ENCODE measurements at regions not wholly inside any gene's neighbourhood (a gene's known extent, or its start where the extent isn't known, plus 50 kb on each side); places are given as distances from the start of the nearest gene placed in this dataset.
A peak's percentile ranks its signal among the peaks of the same experiment; 100 is the strongest.
"Not testable (repeated sequence)": the region's sequence is repeated elsewhere in the genome, so short reads cannot be mapped to it uniquely, and the experiment has no call there.

GRCh38 chr18:57881818-57882413, 78.8 kb upstream of the ATP8B1 start:
- WGBS, result 40% methylated on average over 10 of the region's 10 CpGs
- ATAC-seq (peak; percentile 88 to 94), DNase-seq (peak; percentile 42 to 71 (median 65))
- H3K4me1 ChIP-seq (ENCODE audit: control insufficient read depth, insufficient read depth, low read length), result no peaks in the 10 kb centered on the region
- no peaks in the 10 kb centered on the region for H3K27me3 ChIP-seq (ENCODE audit: control insufficient read depth, insufficient read depth)
- no peaks in the 10 kb centered on the region for H3K9me3 ChIP-seq (ENCODE audit: control insufficient read depth, low read length)
- no peak overlapping the region for H3K27ac ChIP-seq (ENCODE audit: low read length)
- intact Hi-C loops (cut with DNase I), result loop anchor here (5.0 to 10.0 kb wide), 2 partner anchors 153 to 240 kb away; no protein-coding TSS in a partner anchor
- no peak overlapping the region for H3K4me3 ChIP-seq (ENCODE audit: low read length)

DNA sequence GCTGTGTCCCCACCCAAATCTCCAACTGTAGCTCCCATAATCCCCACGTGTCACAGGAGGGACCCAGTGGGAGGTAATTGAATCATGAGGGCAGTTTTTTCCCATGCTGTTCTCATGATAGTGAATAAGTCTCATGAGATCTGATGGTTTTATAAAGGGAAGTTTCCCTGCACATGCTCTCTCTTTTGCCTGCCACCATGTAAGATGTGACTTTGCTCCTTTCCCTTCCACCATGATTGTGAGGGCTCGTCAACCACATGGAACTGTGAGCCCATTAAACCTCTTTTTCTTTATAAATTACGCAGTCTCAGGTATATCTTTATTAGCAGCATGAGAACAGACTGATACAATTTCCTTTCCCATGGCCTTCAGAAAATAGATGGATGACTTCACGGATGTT, 76.8 kb upstream of the ATP8B1 start:
- not testable (repeated sequence) for H3K4me1 ChIP-seq (ENCODE audit: control insufficient read depth, insufficient read depth, low read length); ATAC-seq; H3K4me3 ChIP-seq (ENCODE audit: low read length); H3K27ac ChIP-seq (ENCODE audit: low read length); DNase-seq; H3K9me3 ChIP-seq (ENCODE audit: control insufficient read depth, low read length); H3K27me3 ChIP-seq (ENCODE audit: control insufficient read depth, insufficient read depth)
- intact Hi-C loops (cut with DNase I), result loop anchor here (5.0 to 10.0 kb wide), 3 partner anchors 155 to 245 kb away; no protein-coding TSS in a partner anchor
- WGBS, result 92% methylated on average over 4 of the region's 4 CpGs

DNA sequence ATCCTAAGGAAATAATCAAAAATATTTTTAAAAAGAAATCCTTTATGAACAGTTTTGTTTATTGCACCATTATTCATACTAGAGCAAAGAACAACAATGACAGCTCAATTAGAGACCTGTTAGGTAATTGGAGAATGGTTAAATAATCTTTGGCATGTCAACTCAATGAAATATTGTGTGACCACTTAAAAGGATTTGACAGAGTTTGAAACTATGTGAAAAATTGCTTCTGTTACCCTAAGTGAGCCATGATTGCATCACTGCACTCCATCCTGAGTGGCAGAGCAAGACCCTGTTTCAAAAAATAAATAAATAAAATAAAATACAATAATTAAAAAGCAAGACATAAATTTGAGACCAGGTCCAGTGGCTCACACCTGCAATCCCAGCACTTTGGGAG, 66.1 kb upstream of the ATP8B1 start:
- intact Hi-C loops (cut with DNase I), result no loop called here
- no peaks in the 10 kb centered on the region for H3K9me3 ChIP-seq (ENCODE audit: control insufficient read depth, low read length)
- ATAC-seq (no peak), DNase-seq (no peak)
- no peaks in the 10 kb centered on the region for H3K27me3 ChIP-seq (ENCODE audit: control insufficient read depth, insufficient read depth)
- no peak overlapping the region for H3K4me3 ChIP-seq (ENCODE audit: low read length)
- H3K27ac ChIP-seq (ENCODE audit: low read length), result no peak overlapping the region
- no peaks in the 10 kb centered on the region for H3K4me1 ChIP-seq (ENCODE audit: control insufficient read depth, insufficient read depth, low read length)

DNA sequence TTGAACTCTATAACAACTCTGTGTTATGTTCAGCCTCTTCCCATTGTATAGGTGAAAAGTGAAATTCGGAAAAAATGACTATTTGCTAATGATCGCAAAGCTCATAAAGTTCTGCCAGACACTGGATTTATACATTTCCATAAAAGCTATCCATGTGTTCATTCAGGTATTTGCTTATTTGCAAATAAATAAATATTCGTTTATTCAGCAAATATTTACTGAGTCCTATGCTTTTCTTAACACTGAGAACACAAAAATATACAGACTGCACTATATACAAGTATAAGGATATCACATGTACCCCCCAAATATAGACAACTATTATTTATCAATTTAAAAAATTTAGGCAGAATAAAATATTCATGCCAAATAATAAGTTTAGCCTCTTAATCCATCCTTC, 63.2 kb upstream of the ATP8B1 start:
- intact Hi-C loops (cut with DNase I), result no loop called here
- ATAC-seq, result no peak
- Histone ChIP-seq H3K9me3 (ENCODE audit: control insufficient read depth, low read length) (no peaks in the 10 kb centered on the region), H3K4me3 (ENCODE audit: low read length) (no peak overlapping the region), H3K27ac (ENCODE audit: low read length) (no peak overlapping the region), H3K4me1 (ENCODE audit: control insufficient read depth, insufficient read depth, low read length) (no peaks in the 10 kb centered on the region), H3K27me3 (ENCODE audit: control insufficient read depth, insufficient read depth) (no peaks in the 10 kb centered on the region)
- WGBS, result 76% methylated on average over 3 of the region's 3 CpGs
- no peak for DNase-seq

GRCh38 chr18:57864615-57865121, 61.6 kb upstream of the ATP8B1 start:
- no peak for ATAC-seq

DNA sequence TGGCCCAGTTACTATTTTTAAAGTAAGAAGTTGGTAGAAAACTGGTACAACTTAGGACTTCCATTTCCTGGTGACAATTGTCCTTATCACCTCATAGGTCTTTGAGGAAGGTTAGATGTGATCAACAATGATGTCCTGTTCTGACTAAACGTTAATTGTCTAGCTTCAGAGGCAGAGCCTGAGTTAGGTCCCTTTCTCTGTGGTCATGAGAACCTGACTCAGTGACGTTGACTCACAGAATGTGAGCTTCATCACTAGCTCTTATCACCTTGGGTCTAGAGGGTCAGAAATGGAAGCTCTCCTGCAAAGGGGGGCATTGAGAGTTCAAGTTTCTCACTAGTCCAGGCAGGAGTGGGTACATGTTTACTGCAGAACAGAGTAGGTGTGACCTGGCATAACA, 60.6 kb upstream of the ATP8B1 start:
- WGBS, result 76% methylated on average over 2 of the region's 2 CpGs
- Histone ChIP-seq H3K4me3 (ENCODE audit: low read length) (no peak overlapping the region), H3K9me3 (ENCODE audit: control insufficient read depth, low read length) (no peaks in the 10 kb centered on the region), H3K27ac (ENCODE audit: low read length) (no peak overlapping the region), H3K4me1 (ENCODE audit: control insufficient read depth, insufficient read depth, low read length) (no peaks in the 10 kb centered on the region), H3K27me3 (ENCODE audit: control insufficient read depth, insufficient read depth) (no peaks in the 10 kb centered on the region)
- ATAC-seq, result no peak
- intact Hi-C loops (cut with DNase I), result no loop called here
- DNase-seq, result no peak

More at GRCh38 chr18:57864615-57865121, 61.6 kb upstream of the ATP8B1 start:
- Histone ChIP-seq H3K4me3 (ENCODE audit: low read length) (no peak overlapping the region), H3K27ac (ENCODE audit: low read length) (no peak overlapping the region), H3K27me3 (ENCODE audit: control insufficient read depth, insufficient read depth) (no peaks in the 10 kb centered on the region), H3K4me1 (ENCODE audit: control insufficient read depth, insufficient read depth, low read length) (no peaks in the 10 kb centered on the region), H3K9me3 (ENCODE audit: control insufficient read depth, low read length) (no peaks in the 10 kb centered on the region)
- 91% methylated on average over 4 of the region's 4 CpGs for WGBS
- intact Hi-C loops (cut with DNase I), result no loop called here
- no peak for DNase-seq

GRCh38 chr18:57859314-57859713, 56.2 kb upstream of the ATP8B1 start:
- Histone ChIP-seq H3K9me3 (ENCODE audit: control insufficient read depth, low read length) (no peaks in the 10 kb centered on the region), H3K4me3 (ENCODE audit: low read length) (no peak overlapping the region), H3K4me1 (ENCODE audit: control insufficient read depth, insufficient read depth, low read length) (no peaks in the 10 kb centered on the region), H3K27ac (ENCODE audit: low read length) (no peak overlapping the region), H3K27me3 (ENCODE audit: control insufficient read depth, insufficient read depth) (no peaks in the 10 kb centered on the region)
- ATAC-seq (peak in 1 of 2 donors; percentile 36), DNase-seq (no peak)
- intact Hi-C loops (cut with DNase I), result no loop called here

- H3K4me3 ChIP-seq (ENCODE audit: low read length), result no peak overlapping the region
- DNase-seq, result no peak
- intact Hi-C loops (cut with DNase I), result no loop called here
- WGBS, result 83% methylated on average over 9 of the region's 9 CpGs
- no peaks in the 10 kb centered on the region for H3K4me1 ChIP-seq (ENCODE audit: control insufficient read depth, insufficient read depth, low read length)
- no peaks in the 10 kb centered on the region for H3K27me3 ChIP-seq (ENCODE audit: control insufficient read depth, insufficient read depth)
- H3K27ac ChIP-seq (ENCODE audit: low read length), result no peak overlapping the region
- ATAC-seq, result no peak
- H3K9me3 ChIP-seq (ENCODE audit: control insufficient read depth, low read length), result no peaks in the 10 kb centered on the region
These were observed 53.6 kb upstream of the ATP8B1 start for GRCh38 chr18:57856557-57857280.

GRCh38 chr18:57856128-57856527, 53.0 kb upstream of the ATP8B1 start:
- ATAC-seq (no peak), DNase-seq (no peak)
- Histone ChIP-seq H3K4me1 (ENCODE audit: control insufficient read depth, insufficient read depth, low read length) (no peaks in the 10 kb centered on the region), H3K27me3 (ENCODE audit: control insufficient read depth, insufficient read depth) (no peaks in the 10 kb centered on the region), H3K4me3 (ENCODE audit: low read length) (no peak overlapping the region), H3K9me3 (ENCODE audit: control insufficient read depth, low read length) (no peaks in the 10 kb centered on the region), H3K27ac (ENCODE audit: low read length) (no peak overlapping the region)
- intact Hi-C loops (cut with DNase I), result no loop called here
- 91% methylated on average over 3 of the region's 3 CpGs for WGBS

DNA sequence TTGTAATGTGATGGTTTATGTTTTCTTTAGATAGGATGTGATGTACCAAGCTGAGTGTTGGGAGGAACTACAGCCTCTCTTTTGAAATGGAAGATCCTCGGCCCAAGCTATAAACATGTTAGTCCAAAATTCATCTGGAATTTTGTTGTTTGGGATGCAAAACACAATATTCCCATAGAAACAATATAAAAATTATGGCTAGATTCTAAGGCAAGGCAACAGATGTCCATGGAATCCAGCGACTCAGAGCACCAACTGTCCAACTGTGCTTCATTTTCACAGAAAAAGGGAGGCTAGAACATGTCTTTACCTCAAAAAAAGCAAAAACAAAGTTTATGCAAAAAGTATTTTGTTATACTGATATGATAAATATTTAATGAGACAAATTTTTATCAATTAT, 52.4 kb upstream of the ATP8B1 start:
- ATAC-seq, result no peak
- H3K27ac ChIP-seq (ENCODE audit: low read length), result no peak overlapping the region
- no peaks in the 10 kb centered on the region for H3K4me1 ChIP-seq (ENCODE audit: control insufficient read depth, insufficient read depth, low read length)
- DNase-seq, result no peak
- intact Hi-C loops (cut with DNase I), result no loop called here
- no peak overlapping the region for H3K4me3 ChIP-seq (ENCODE audit: low read length)
- no peaks in the 10 kb centered on the region for H3K27me3 ChIP-seq (ENCODE audit: control insufficient read depth, insufficient read depth)
- no peaks in the 10 kb centered on the region for H3K9me3 ChIP-seq (ENCODE audit: control insufficient read depth, low read length)
- 77% methylated on average over 2 of the region's 2 CpGs for WGBS

DNA sequence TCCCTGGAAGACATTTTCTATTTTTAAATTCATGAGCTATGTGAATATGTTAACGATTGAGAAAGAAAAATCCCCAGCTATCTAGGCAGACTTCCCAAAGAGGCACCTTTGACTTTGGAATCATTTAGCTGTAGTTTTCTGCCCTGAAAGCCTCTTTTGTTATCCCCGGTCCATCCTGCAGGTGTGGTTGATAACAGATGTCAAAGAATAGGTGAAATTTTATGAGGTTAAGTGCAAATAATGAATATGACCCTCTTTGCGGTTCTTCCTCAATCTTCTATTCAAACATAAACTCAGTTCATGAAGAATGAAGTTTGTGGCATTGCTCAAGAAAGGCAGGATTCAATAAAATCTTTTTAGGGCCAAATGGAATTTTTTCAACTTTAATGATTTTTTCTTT, 51.6 kb upstream of the ATP8B1 start:
- WGBS, result 64% methylated on average over 3 of the region's 3 CpGs
- H3K4me1 ChIP-seq (ENCODE audit: control insufficient read depth, insufficient read depth, low read length), result no peaks in the 10 kb centered on the region
- H3K9me3 ChIP-seq (ENCODE audit: control insufficient read depth, low read length), result no peaks in the 10 kb centered on the region
- ATAC-seq (no peak), DNase-seq (no peak)
- no peak overlapping the region for H3K27ac ChIP-seq (ENCODE audit: low read length)
- no peaks in the 10 kb centered on the region for H3K27me3 ChIP-seq (ENCODE audit: control insufficient read depth, insufficient read depth)
- no peak overlapping the region for H3K4me3 ChIP-seq (ENCODE audit: low read length)
- intact Hi-C loops (cut with DNase I), result no loop called here
